ENCODE measurements at regions not wholly inside any gene's neighbourhood (a gene's known extent, or its start where the extent isn't known, plus 50 kb on each side); places are given as distances from the start of the nearest gene placed in this dataset.

GRCh38 chr7:19442016-19442785, 266.6 kb downstream of the POLR1F start:
- DNase-seq (ENCODE audit: low spot score): no peak

- DNase-seq (ENCODE audit: low spot score): no peak
These were observed 269.3 kb downstream of the POLR1F start for GRCh38 chr7:19439517-19439916.

- DNase-seq (ENCODE audit: low spot score): no peak
These were observed 271.4 kb downstream of the POLR1F start for GRCh38 chr7:19437446-19437845.

- DNase-seq (ENCODE audit: low spot score): no peak
These were observed 280.9 kb downstream of the POLR1F start for GRCh38 chr7:19427944-19428343.

- no peak for DNase-seq (ENCODE audit: low spot score)
These were observed 276.6 kb upstream of the FERD3L start for GRCh38 chr7:19421861-19422260.

- DNase-seq (ENCODE audit: low spot score): no peak
These were observed 272.0 kb upstream of the FERD3L start for GRCh38 chr7:19417231-19417630.

GRCh38 chr7:19415123-19415522, 269.9 kb upstream of the FERD3L start:
- no peak for DNase-seq (ENCODE audit: low spot score)

- no peak for DNase-seq (ENCODE audit: low spot score)
These were observed 268.3 kb upstream of the FERD3L start for GRCh38 chr7:19413443-19413965.

GRCh38 chr7:19410691-19411090, 265.5 kb upstream of the FERD3L start:
- DNase-seq (ENCODE audit: low spot score): no peak

- DNase-seq (ENCODE audit: low spot score): no peak
These were observed 264.9 kb upstream of the FERD3L start for GRCh38 chr7:19410106-19410505.

- no peak for DNase-seq (ENCODE audit: low spot score)
These were observed 263.5 kb upstream of the FERD3L start for GRCh38 chr7:19408706-19409220.

- no peak for DNase-seq (ENCODE audit: low spot score)
These were observed 262.0 kb upstream of the FERD3L start for GRCh38 chr7:19407270-19407669.

GRCh38 chr7:19405541-19405940, 260.3 kb upstream of the FERD3L start:
- no peak for DNase-seq (ENCODE audit: low spot score)

GRCh38 chr7:19404912-19405329, 259.7 kb upstream of the FERD3L start:
- no peak for DNase-seq (ENCODE audit: low spot score)

- DNase-seq (ENCODE audit: low spot score): no peak
These were observed 258.5 kb upstream of the FERD3L start for GRCh38 chr7:19403691-19404090.

GRCh38 chr7:19401461-19401860, 256.2 kb upstream of the FERD3L start:
- no peak for DNase-seq (ENCODE audit: low spot score)

- no peak for DNase-seq (ENCODE audit: low spot score)
These were observed 255.6 kb upstream of the FERD3L start for GRCh38 chr7:19400758-19401254.

- peak; percentile 1 for DNase-seq (ENCODE audit: low spot score)
These were observed 252.7 kb upstream of the FERD3L start for GRCh38 chr7:19397911-19398310.

- DNase-seq (ENCODE audit: low spot score): no peak
These were observed 247.0 kb upstream of the FERD3L start for GRCh38 chr7:19392246-19392645.

- no peak for DNase-seq (ENCODE audit: low spot score)
These were observed 245.6 kb upstream of the FERD3L start for GRCh38 chr7:19390795-19391194.

- DNase-seq (ENCODE audit: low spot score): no peak
These were observed 236.1 kb upstream of the FERD3L start for GRCh38 chr7:19381321-19381720.

GRCh38 chr7:19378345-19378714, 233.1 kb upstream of the FERD3L start:
- no peak for DNase-seq (ENCODE audit: low spot score)

GRCh38 chr7:19377611-19378344, 232.6 kb upstream of the FERD3L start:
- no peak for DNase-seq (ENCODE audit: low spot score)

Measured in CD4-positive, alpha-beta T cell treated with Interleukin-2 at 100 ng/mL for 4 hours (primary cell).